ENCODE measurements at regions not wholly inside any gene's neighbourhood (a gene's known extent, or its start where the extent isn't known, plus 50 kb on each side); places are given as distances from the start of the nearest gene placed in this dataset.

GRCh38 chr6:131383421-131384411 is 189.3 kb upstream of the ARG1 start:
- DNase-seq = no peak

- DNase-seq = no peak
Observed at GRCh38 chr6:131387562-131388447, 185.2 kb upstream of the ARG1 start.

- DNase-seq = no peak
Observed at GRCh38 chr6:131390322-131390721, 182.7 kb upstream of the ARG1 start.

GRCh38 chr6:131391116-131391515 is 181.9 kb upstream of the ARG1 start:
- no peak for DNase-seq

GRCh38 chr6:131393433-131393832 is 179.6 kb upstream of the ARG1 start:
- DNase-seq = no peak

GRCh38 chr6:131394768-131395432 is 178.1 kb upstream of the ARG1 start:
- DNase-seq = no peak

- DNase-seq = no peak
Observed at GRCh38 chr6:131398176-131398575, 174.8 kb upstream of the ARG1 start.

GRCh38 chr6:131399433-131399832 is 173.6 kb upstream of the ARG1 start:
- no peak for DNase-seq

- DNase-seq = no peak
Observed at GRCh38 chr6:131400054-131400778, 172.8 kb upstream of the ARG1 start.

GRCh38 chr6:131400779-131401496 is 172.1 kb upstream of the ARG1 start:
- DNase-seq = no peak

- DNase-seq = no peak
Observed at GRCh38 chr6:131408811-131409210, 164.2 kb upstream of the ARG1 start.

- no peak for DNase-seq
Observed at GRCh38 chr6:131410785-131411184, 162.2 kb upstream of the ARG1 start.

- DNase-seq = no peak
Observed at GRCh38 chr6:131412960-131413830, 159.8 kb upstream of the ARG1 start.

GRCh38 chr6:131413831-131414191 is 159.2 kb upstream of the ARG1 start:
- DNase-seq = no peak

- no peak for DNase-seq
Observed at GRCh38 chr6:131414956-131415355, 158.1 kb upstream of the ARG1 start.

- no peak for DNase-seq
Observed at GRCh38 chr6:131418441-131418840, 154.6 kb upstream of the ARG1 start.

- DNase-seq = peak; percentile 12
Observed at GRCh38 chr6:131419702-131420101, 153.3 kb upstream of the ARG1 start.

- DNase-seq = no peak
Observed at GRCh38 chr6:131424016-131424415, 149.0 kb upstream of the ARG1 start.

- no peak for DNase-seq
Observed at GRCh38 chr6:131424475-131424874, 148.6 kb upstream of the ARG1 start.

- DNase-seq = no peak
Observed at GRCh38 chr6:131427434-131428058, 145.5 kb upstream of the ARG1 start.
